CD14-positive monocyte (primary cell): ENCODE measurements at regions not wholly inside any gene's neighbourhood (a gene's known extent, or its start where the extent isn't known, plus 50 kb on each side); places are given as distances from the start of the nearest gene placed in this dataset.

ENCODE experiments used
- DNase-seq, 3 donors: peaks; one replicate each; pipeline ENCODE4 v3.0.0-alpha.2; 2011 to 2022
- H2AFZ ChIP-seq: 2 replicates; pipeline ENCODE4 v1.6.0; 2012; ENCODE audit warnings: mild to moderate bottlenecking, low read depth, low read length, inconsistent platforms; ENCODE audit not compliant: insufficient read depth, poor library complexity, severe bottlenecking
- H3K27ac ChIP-seq, 2 donors: 1 replicate in 1 of 2; 2 replicates in 1 of 2; pipeline ENCODE4 v1.5.1; 2012 to 2013; ENCODE audit warnings: low read length in 2 of 2, control low read depth in 1 of 2, inconsistent platforms in 1 of 2, low read depth in 1 of 2, mild to moderate bottlenecking in 1 of 2
- H3K27me3 ChIP-seq, 2 donors: one replicate each; pipeline versions ENCODE4 v1.6.0 to v1.6.1; 2011 to 2013; ENCODE audit warnings: low read length in 2 of 2; ENCODE audit not compliant: control insufficient read depth in 2 of 2, insufficient read depth in 2 of 2
- H3K36me3 ChIP-seq, 2 donors: replicated peaks in 1 of 2; 1 replicate in 1 of 2; 2 replicates in 1 of 2; pipeline versions ENCODE4 v1.5.1 to v1.6.1; 2012 to 2013; ENCODE audit warnings: low read length in 2 of 2, control low read depth in 1 of 2, inconsistent platforms in 1 of 2, mild to moderate bottlenecking in 1 of 2; ENCODE audit not compliant: insufficient read depth in 2 of 2, control insufficient read depth in 1 of 2
- H3K4me1 ChIP-seq, 2 donors: 1 replicate in 1 of 2; 2 replicates in 1 of 2; pipeline versions ENCODE4 v1.5.1 to v1.6.1; 2012 to 2013; ENCODE audit warnings: low read length in 2 of 2, control low read depth in 1 of 2, inconsistent platforms in 1 of 2, mild to moderate bottlenecking in 1 of 2, moderate library complexity in 1 of 2; ENCODE audit not compliant: insufficient read depth in 2 of 2, control insufficient read depth in 1 of 2
- H3K4me2 ChIP-seq: replicated peaks from 2 replicates; pipeline ENCODE3; 2012; ENCODE audit warnings: low read length, moderate library complexity, mild to moderate bottlenecking; ENCODE audit not compliant: poor library complexity, severe bottlenecking; ENCODE audit errors: extremely low read depth
- H3K4me3 ChIP-seq, 3 experiments: fragments of 200-600 bp in 1 of 3; sonication (generic) in 1 of 3; replicated peaks in 1 of 3; 1 replicate in 2 of 3; 2 replicates in 1 of 3; pipeline ENCODE4 v1.5.1; 2011 to 2013; ENCODE audit warnings: low read length in 3 of 3, mild to moderate bottlenecking in 3 of 3, control low read depth in 2 of 3, low read depth in 2 of 3, inconsistent platforms in 1 of 3, moderate library complexity in 1 of 3
- H3K79me2 ChIP-seq: 2 replicates; pipeline ENCODE4 v1.6.0; 2012; ENCODE audit warnings: mild to moderate bottlenecking, control low read depth, inconsistent platforms, low read length, moderate library complexity; ENCODE audit not compliant: insufficient read depth
- H3K9ac ChIP-seq: 2 replicates; pipeline ENCODE4 v1.6.0; 2017; ENCODE audit warnings: low read length, mild to moderate bottlenecking; ENCODE audit not compliant: insufficient read depth, poor library complexity, severe bottlenecking
- H3K9me3 ChIP-seq, 2 donors: replicated peaks in 1 of 2; 1 replicate in 1 of 2; 2 replicates in 1 of 2; pipeline versions ENCODE4 v1.5.1 to v1.6.1; 2012 to 2013; ENCODE audit warnings: low read length in 2 of 2, control low read depth in 1 of 2; ENCODE audit not compliant: control insufficient read depth in 1 of 2, insufficient read depth in 1 of 2
- H4K20me1 ChIP-seq: 2 replicates; pipeline ENCODE4 v1.6.0; 2012; ENCODE audit warnings: mild to moderate bottlenecking, low read length, control low read depth, moderate library complexity; ENCODE audit not compliant: insufficient read depth
- H3K27ac Mint-ChIP-seq, 7 donors: one replicate each; pipeline ENCODE4 v1.8.0; 2020; ENCODE audit warnings: mild to moderate bottlenecking in 7 of 7, mixed read lengths in 7 of 7, moderate library complexity in 6 of 7, inconsistent platforms in 2 of 7
- H3K27me3 Mint-ChIP-seq, 3 donors: one replicate each; pipeline ENCODE4 v1.8.0; 2021 to 2022; ENCODE audit warnings: low read depth in 3 of 3, mild to moderate bottlenecking in 3 of 3, mixed read lengths in 3 of 3, moderate library complexity in 3 of 3, inconsistent platforms in 1 of 3
- H3K36me3 Mint-ChIP-seq, 2 donors: one replicate each; pipeline ENCODE4 v1.8.0; 2020; ENCODE audit warnings: mixed read lengths in 2 of 2, inconsistent platforms in 1 of 2, mild to moderate bottlenecking in 1 of 2
- H3K4me1 Mint-ChIP-seq: one replicate; pipeline ENCODE4 v1.8.0; 2020; ENCODE audit warnings: mild to moderate bottlenecking, mixed read lengths
- H3K4me3 Mint-ChIP-seq, 2 donors: one replicate each; pipeline ENCODE4 v1.8.0; 2020; ENCODE audit warnings: mild to moderate bottlenecking in 2 of 2, mixed read lengths in 2 of 2, moderate library complexity in 1 of 2
- H3K9me3 Mint-ChIP-seq, 7 donors: one replicate each; pipeline ENCODE4 v1.8.0; 2020 to 2022; ENCODE audit warnings: mixed read lengths in 7 of 7, mild to moderate bottlenecking in 6 of 7, moderate library complexity in 6 of 7, inconsistent platforms in 2 of 7
- WGBS: methylation state at CpG from one replicate; pipeline ENCODE4 v1.1.5; 2013; ENCODE audit warnings: missing lambda C conversion rate; ENCODE audit not compliant: insufficient coverage; 5-methylcytosine and 5-hydroxymethylcytosine counted together
- intact Hi-C, 2 donors: fragments of 100-400 bp; cut with micrococcal nuclease; formaldehyde crosslinking; loops; one replicate each; pipeline versions ENCODE4 v1.15.0 to v1.15.1; 2023
- TF ChIP-seq, protein P1 (sequence below): fragments of 200-600 bp; IDR thresholded peaks from one replicate; pipeline ENCODE4 v1.8.0; 2022; ENCODE audit warnings: antibody characterized with exemption, mild to moderate bottlenecking

DNA sequence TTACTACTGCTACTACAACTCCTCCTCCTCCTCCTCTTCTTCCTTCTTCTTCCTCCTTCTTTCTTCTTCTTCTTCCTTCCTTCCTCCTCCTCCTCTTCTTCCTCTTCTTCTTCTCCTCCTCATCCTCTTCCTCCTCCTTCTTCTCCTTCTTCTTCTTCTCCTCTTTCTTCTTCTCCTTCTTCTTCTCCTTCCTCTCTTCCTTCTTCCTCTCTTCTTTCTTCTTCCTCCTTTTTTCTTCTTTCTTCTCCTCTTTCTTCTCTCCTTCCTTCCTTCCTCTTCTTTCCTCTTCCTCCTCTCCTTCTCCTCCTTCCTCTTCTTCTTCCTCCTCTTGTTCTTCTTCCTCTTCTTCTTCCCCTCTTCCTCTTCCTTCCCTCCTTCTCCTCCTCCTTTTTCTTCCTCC is 94.7 kb upstream of the MYO16 start:
- H3K79me2 ChIP-seq: no peaks in the 10 kb centered on the region
- Mint-ChIP-seq H3K27ac (peak overlapping the region in 1 of 7 donors; percentile 19), H3K36me3 (no peaks in the 10 kb centered on the region), H3K27me3 (peaks cover 0 to 3% (median 0%) of the 10 kb centered on the region in 3 donors), H3K9me3 (peaks cover 4 to 9% (median 6%) of the 10 kb centered on the region in 7 donors), H3K4me3 (no peak overlapping the region), H3K4me1 (no peaks in the 10 kb centered on the region)
- no peak overlapping the region for H3K4me2 ChIP-seq
- no peaks in the 10 kb centered on the region for H3K4me1 ChIP-seq
- H3K27me3 ChIP-seq: no peaks in the 10 kb centered on the region
- no peaks in the 10 kb centered on the region for H4K20me1 ChIP-seq
- no peak overlapping the region for H3K4me3 ChIP-seq
- H3K9me3 ChIP-seq: peaks cover 0 to 5% of the 10 kb centered on the region in 2 donors
- H3K9ac ChIP-seq: no peak overlapping the region
- no peak overlapping the region for H2AFZ ChIP-seq
- DNase-seq: no peak
- TF ChIP-seq, protein P1, sequence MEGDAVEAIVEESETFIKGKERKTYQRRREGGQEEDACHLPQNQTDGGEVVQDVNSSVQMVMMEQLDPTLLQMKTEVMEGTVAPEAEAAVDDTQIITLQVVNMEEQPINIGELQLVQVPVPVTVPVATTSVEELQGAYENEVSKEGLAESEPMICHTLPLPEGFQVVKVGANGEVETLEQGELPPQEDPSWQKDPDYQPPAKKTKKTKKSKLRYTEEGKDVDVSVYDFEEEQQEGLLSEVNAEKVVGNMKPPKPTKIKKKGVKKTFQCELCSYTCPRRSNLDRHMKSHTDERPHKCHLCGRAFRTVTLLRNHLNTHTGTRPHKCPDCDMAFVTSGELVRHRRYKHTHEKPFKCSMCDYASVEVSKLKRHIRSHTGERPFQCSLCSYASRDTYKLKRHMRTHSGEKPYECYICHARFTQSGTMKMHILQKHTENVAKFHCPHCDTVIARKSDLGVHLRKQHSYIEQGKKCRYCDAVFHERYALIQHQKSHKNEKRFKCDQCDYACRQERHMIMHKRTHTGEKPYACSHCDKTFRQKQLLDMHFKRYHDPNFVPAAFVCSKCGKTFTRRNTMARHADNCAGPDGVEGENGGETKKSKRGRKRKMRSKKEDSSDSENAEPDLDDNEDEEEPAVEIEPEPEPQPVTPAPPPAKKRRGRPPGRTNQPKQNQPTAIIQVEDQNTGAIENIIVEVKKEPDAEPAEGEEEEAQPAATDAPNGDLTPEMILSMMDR: no peak
- H3K27ac ChIP-seq: no peak overlapping the region
- H3K36me3 ChIP-seq: no peaks in the 10 kb centered on the region
- intact Hi-C loops: no loop called here

DNA sequence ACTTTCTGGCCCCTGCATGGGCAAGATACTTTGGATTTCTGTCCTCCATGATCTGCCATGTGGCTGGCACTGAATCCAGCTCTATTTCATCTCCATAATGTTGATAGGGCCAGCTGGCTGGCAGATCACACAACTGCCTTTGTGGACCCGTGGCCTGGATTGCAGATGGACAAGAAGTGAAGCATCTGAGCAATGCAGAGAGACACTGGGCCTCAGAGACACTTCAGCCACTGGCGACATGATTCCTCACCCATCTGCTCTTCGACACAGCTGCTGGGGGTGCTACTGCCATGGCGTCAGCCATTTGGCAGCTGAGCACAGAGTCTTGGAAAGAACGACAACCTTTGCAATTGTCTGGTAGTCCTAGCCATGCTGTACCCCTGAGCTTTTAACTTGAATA is 79.5 kb upstream of the MYO16 start:
- H3K4me1 ChIP-seq: no peaks in the 10 kb centered on the region
- peaks cover 2 to 13% (median 6%) of the 10 kb centered on the region in 7 donors for H3K9me3 Mint-ChIP-seq
- H3K79me2 ChIP-seq: no peaks in the 10 kb centered on the region
- H3K27me3 Mint-ChIP-seq: peaks cover 3 to 6% (median 4%) of the 10 kb centered on the region in 3 donors
- H3K4me2 ChIP-seq: no peak overlapping the region
- H3K36me3 Mint-ChIP-seq: no peaks in the 10 kb centered on the region
- no peak overlapping the region for H3K4me3 ChIP-seq
- 89% methylated on average over 5 of the region's 5 CpGs for WGBS
- no peaks in the 10 kb centered on the region for H3K4me1 Mint-ChIP-seq
- no peaks in the 10 kb centered on the region for H3K27me3 ChIP-seq
- TF ChIP-seq, protein P1: no peak
- H3K9me3 ChIP-seq: peaks cover 0 to 5% of the 10 kb centered on the region in 2 donors
- no peak for DNase-seq
- no peaks in the 10 kb centered on the region for H3K36me3 ChIP-seq
- intact Hi-C loops: no loop called here
- no peak overlapping the region for H2AFZ ChIP-seq
- no peak overlapping the region for H3K9ac ChIP-seq
- H3K27ac Mint-ChIP-seq: no peak overlapping the region
- H3K4me3 Mint-ChIP-seq: no peak overlapping the region
- H4K20me1 ChIP-seq: no peaks in the 10 kb centered on the region
- H3K27ac ChIP-seq: no peak overlapping the region
